ENCODE measurements at regions not wholly inside any gene's neighbourhood (a gene's known extent, or its start where the extent isn't known, plus 50 kb on each side); places are given as distances from the start of the nearest gene placed in this dataset.

DNA sequence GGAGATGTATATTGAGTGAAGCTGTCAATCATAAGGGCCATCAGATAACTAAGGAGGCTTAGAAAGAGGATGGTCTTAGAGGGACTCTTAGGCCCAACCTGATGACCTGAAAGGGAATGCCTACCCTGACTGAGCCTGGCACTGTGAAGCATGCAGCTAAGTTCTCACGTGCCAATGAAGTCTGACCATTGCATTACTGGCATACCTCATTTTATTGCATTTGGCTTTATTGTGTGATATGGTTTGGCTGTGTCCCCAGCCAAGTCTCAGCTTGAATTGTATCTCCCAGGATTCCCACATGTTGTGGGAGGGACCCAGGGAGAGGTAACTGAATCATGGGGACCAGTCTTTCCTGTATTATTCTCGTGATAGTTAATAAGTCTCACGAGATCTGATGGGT lies 421.6 kb upstream of the SGCD start:
- DNase-seq (no peak), ATAC-seq (no peak)
- intact Hi-C loops (cut with DNase I): no loop called here

DNA sequence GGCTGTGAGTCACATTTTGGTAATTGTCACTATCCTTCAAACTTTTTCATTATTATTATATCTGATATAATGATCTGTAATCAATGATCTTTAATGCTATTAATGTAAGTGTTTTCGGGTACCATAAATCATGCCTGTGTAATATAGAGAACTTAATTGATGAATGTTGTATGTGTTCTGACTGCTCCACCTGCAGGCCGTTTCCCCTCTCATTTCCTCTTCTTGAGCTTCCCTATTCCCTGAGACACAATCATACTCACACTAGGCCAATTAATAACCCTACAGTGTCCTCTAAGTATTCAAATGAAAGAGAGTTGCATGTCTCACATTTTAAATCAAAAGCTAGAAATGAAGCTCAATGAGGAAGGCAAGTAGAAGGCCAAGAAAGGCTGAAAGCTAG lies 420.9 kb upstream of the SGCD start:
- DNase-seq (no peak), ATAC-seq (no peak)
- intact Hi-C loops (cut with DNase I): no loop called here

DNA sequence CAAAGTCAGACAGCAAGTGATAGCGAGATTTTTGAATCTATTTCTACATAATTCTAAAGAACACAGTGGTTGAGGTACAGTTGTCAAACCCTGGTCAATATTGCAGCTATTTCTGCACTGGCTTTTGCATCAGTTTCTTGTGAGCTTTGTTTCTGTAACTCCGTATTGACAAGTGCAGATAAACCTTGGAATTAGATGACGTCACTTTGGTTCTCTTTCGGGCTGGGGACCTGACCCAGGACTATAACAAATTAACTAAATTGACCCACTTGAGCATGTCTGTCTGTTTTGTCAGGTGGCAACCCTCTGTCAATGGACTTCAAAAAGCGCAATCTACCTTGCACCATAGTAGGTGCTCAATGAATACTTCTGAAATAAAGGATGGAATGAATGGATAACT lies 418.4 kb upstream of the SGCD start:
- DNase-seq (no peak), ATAC-seq (no peak)
- intact Hi-C loops (cut with DNase I): no loop called here

DNA sequence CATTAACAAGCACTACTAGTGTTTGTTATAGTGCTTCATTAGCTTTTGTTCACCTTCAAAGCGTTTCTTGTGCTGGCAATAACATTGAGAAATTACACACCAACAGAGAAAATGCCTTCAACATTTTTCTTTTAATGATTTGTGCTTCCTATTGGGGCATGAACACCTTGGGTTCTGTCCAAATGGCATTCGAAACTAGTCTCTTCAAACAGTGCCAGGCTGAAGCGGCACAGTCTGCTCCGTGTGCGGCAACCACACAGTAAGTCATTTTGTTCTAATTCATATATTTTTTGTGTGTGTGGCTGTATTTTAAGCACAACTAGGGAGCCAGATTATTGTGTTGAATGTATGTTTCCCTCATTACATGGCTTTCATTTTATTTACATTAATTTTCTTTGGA lies 414.7 kb upstream of the SGCD start:
- ATAC-seq: no peak
- no peak for DNase-seq
- intact Hi-C loops (cut with DNase I): no loop called here

DNA sequence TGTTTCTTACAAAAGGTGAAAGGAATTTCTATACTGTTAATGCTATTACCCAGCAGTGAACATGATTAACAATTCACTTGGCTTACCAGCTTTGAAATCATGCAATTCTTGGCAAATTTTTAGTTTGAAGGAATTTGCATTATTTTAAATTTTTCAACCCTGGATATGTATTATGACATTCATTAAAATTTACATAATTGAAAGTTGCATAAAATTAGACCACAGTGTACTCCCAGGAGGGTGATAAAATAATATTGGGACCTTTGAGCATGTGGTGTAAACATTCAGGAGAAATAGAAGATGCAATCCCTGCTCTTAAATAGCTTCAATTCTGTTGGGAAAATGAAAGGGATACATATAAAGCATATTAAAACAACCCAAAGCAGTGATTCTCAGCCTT lies 412.2 kb upstream of the SGCD start:
- DNase-seq (no peak), ATAC-seq (no peak)
- intact Hi-C loops (cut with DNase I): no loop called here

DNA sequence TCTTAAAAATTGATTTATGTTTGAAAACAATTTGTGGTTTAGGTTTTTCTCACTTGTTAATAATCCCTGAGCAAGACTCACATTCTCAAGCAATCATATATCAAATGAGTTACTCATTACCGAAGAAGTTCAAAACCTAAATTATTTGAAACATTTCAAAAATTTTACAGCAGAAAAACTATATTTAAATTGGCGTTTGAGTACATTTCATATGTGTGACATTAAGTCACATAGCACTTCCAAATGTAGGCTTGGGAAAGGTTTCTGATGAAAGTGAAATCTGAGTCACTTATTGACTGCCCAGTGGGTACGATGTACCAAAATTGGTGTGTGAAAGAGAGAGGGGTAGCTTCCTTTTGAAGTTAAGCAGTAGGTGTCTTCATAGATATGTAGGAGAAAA lies 411.4 kb upstream of the SGCD start:
- DNase-seq (no peak), ATAC-seq (no peak)
- intact Hi-C loops (cut with DNase I): no loop called here

DNA sequence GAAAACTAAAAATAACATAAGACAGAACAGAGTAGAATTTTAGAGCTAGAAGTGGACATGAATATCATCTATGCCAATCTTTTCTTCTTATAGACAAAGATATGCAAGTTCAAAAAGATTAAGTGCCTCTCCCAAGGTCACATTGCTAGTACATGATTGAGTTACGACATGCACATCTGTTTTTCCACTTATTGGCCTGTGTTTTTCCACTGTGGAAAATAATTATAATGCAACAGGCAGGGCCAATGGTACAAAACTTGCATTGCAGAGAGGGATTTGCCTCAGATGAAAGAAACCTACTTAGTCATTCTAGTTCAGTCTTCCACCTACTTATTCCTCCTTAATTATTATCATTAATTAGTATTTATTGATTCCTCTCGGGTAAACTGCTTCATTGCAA lies 407.8 kb upstream of the SGCD start:
- DNase-seq: no peak
- no peak for ATAC-seq
- intact Hi-C loops (cut with DNase I): no loop called here

DNA sequence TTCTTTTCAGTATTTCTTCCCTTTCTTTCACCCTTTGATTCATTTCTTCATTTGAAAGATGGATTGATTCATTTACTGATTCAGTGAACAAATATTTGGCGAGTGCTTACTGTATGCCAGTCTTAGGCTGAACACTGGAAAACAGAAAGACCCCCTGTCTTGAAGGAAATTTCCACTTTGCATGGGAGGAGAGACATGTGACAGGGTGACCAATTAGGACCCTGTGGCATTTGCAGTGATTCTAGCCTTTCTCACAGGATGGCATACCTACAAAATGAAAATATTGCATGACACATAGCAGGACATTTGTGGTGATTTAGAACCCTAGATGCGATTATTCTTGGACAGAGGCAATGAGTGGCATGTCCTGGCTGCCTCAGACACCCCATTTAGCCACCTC lies 407.2 kb upstream of the SGCD start:
- ATAC-seq (no peak), DNase-seq (no peak)
- intact Hi-C loops (cut with DNase I): no loop called here

DNA sequence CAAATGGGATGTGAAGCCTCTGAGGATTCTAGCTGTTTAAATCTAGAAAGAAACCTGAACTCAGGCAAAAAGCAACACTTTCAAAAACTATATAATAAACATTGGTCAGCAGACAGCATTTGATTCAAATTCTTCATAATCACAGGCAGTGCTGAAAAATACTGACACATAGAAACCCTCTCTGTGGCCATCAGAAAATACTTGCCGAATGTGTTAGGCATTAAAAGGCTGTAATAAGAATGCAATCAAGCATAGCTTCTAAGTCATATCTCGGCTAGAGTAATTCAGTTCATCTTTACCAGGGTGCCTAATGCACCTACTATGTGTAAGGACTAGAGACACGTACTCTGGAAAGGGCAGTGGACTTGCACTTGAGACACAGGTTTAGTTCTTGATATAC lies 405.3 kb upstream of the SGCD start:
- intact Hi-C loops (cut with DNase I): no loop called here
- ATAC-seq (no peak), DNase-seq (no peak)

DNA sequence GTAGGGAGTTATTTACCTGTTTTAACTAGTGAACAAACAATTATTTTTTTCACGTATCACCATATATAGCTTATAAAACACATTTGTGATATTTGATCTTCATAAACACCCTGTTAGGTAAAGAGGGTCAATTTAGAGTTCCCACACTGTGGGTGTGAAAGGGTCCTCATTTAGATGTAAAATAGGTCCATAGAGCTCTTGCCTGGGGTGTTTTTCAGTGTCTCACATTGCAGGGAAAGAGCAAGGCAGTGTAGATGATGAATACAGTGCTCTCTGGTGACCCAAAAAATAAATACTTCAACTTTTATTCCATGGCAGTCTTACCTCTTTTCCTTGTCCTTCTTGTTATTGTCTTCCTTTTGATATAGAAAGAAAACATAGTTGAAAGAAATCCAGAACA lies 403.2 kb upstream of the SGCD start:
- DNase-seq (no peak), ATAC-seq (no peak)
- intact Hi-C loops (cut with DNase I): no loop called here

DNA sequence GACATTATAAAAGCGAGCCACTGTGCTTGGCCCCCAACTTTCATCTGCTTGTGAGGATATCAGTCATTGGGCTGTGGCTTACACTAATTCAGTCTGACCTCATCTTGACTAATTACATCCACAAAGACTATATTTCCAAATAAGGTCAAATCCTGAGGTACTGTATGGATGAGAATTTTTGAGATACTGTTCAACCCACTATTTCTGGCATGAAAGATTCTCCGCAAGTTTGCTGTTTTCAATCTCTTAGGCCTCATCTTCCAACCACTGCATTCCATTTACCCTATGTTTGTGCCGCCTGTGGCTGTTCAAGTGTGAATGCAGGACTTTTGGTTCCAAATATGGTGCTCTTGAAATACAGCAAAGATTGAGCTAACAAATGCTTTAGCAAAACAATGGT lies 400.9 kb upstream of the SGCD start:
- ATAC-seq: no peak
- intact Hi-C loops (cut with DNase I): no loop called here
- no peak for DNase-seq

DNA sequence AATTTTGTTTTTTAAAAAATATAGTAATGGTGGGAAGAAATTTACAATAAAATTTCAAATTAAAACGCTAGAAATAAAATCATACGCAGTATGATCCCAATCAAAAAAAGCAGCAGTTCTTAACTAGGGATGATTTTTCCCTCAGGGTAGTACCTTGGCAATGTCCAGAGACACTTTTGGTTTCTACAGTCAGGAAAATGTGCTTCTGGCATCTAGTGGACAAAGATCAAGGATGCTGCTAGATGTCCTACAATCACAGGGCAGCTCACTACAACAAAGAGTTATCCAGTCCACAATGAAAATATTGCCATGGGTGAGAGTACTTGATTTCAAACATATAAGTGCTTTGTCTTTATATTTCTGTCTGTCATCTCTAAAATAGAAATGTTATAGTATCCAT lies 400.2 kb upstream of the SGCD start:
- DNase-seq: no peak
- intact Hi-C loops (cut with DNase I): no loop called here
- no peak for ATAC-seq

DNA sequence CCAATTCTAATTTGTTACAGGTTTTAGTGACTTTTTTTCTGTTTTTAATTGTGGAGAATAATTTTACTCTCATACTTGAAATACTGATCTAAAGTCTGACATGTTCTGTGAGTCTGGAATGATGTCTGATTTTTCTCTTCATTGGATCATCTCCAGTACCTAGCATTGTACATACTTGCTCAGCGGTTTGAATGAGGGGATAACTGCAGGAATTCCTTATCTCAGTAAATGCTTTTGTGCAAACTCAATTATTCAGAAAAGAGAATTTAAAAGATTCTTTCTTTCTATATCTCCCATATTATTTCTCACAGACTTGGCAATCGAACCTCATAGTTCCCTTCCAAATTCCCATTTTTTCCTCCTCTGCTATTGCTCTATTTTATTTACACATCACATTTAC lies 397.9 kb upstream of the SGCD start:
- intact Hi-C loops (cut with DNase I): no loop called here
- DNase-seq (no peak), ATAC-seq (no peak)

DNA sequence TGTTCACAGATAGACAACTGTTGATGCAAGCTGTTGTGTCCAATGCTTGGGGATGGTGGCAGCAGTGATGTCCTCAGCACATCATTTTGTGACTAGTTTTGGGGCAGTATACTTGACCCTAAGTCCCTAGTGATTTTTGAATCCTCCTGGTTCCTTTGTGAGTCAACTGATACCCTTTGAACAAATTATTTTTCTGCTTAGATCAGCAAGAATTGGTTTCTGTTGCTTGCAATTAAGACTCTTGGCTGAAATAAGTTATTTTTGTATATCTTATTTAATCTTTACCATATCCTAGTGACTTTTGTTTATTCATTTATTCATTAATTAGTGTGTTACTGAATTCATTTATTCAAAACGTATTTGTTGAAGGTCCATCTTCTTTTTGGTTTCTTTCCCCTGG lies 392.0 kb upstream of the SGCD start:
- intact Hi-C loops (cut with DNase I): loop anchor here in 1 of 2 donors (10.0 kb wide), 1 partner anchor 890 kb away; no protein-coding TSS in a partner anchor
- no peak for DNase-seq
- no peak for ATAC-seq

DNA sequence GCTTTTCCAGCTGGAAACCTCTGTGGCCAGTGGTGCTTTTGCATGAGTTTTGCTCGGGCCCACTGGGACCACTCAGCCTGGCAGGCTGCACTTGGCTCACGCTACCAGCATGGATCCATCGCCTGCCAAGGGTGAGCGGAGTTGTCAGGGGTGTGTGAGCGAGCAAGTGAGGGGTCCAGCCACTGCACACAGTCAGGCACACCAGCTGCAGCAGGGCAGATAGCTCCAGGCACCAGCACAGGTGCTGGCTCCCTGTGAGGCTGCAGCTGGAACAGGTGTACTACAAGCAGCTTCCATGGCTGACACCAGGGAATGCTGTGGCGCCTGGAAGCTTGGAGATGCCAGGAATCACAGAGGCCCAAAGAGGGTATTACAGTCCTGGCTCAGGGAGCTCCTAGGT lies 391.2 kb upstream of the SGCD start:
- ATAC-seq (no peak), DNase-seq (no peak)
- intact Hi-C loops (cut with DNase I): loop anchor here in 1 of 2 donors (10.0 kb wide), 1 partner anchor 889 kb away; no protein-coding TSS in a partner anchor

DNA sequence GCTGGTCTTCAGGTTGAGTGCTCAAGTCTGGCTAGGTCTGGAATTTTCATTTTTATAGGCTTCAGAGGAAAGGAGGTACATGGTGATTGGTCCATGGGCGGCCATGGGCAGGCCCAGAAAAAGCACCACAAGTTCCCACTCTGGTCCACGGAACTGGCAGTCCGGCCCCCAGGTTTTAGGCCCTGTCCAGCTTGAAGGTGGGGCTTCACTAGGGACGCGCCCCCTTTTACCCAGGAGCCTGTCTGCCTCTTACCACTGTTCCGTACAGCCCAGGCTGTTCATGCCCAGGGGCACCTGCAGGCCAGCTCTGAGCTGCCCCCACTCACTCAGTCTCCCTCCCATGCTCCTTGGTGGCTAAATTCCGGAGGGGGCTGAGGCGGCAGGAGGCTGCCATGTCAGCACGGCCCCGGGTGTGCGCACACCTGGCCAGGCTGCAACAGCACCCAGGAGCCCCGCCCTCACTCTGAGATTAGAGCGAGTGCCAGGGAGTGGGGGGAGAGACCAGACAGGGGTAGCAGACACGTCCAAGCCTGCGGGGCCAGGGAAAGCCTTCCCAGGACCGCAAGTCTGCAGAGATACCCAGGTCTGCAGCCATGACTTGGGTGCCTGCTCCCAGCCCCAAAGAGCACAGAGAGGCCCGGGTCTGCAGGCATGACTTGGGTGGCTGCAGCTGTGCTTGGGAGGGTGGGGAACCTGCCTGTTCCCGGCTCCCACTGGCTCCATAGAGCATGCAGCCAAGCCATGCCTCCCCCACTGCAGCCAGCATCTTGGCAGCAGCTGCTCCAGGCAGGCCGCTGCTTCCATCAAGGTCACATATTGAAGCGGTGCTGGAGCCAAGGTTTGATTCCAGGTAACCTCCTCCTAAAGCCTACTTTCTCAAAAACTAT lies 390.2 kb upstream of the SGCD start:
- intact Hi-C loops (cut with DNase I): loop anchor here in 1 of 2 donors (10.0 kb wide), 1 partner anchor 888 kb away; no protein-coding TSS in a partner anchor
- ATAC-seq: peak in 1 of 2 donors; percentile 50

DNA sequence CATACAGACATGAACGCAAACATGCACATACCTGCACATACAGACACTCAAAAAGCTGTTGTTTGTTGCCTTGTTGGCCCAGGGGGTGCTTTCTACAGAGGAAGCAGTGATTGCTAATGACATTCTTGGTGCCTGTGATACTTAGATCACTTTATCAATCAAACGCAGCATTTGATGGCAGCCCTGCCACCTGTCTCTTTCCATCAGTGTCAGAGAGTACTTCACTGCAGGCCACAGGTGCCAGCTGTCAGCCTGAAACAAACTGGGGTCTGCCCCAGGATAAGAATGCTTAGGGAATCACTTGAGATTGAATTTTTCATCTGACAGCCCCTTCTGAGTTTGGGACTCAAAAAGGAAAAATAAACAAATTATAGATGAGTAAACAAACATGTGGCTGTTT lies 388.9 kb upstream of the SGCD start:
- no peak for ATAC-seq
- intact Hi-C loops (cut with DNase I): loop anchor here in 1 of 2 donors (10.0 kb wide), 1 partner anchor 887 kb away; no protein-coding TSS in a partner anchor
- DNase-seq: no peak

More for the DNA sequence above, 390.2 kb upstream of the SGCD start:
- no peak for DNase-seq

DNA sequence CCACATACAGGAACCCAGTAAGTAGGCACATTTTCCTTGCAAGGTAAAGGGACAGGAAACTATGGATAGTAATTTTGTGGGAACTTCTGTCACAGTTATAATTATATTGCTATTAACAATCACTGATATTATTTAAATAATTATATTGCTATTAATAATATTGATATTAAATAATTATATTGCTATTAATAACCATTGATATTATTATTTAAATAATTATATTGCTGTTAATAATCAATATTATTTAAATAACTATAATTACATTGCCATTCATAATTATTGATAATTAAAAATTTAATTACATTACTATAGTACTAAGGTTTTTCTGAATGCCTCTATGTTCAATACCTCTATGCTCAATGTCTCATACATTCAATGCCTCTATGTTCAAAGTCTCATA lies 385.6 kb upstream of the SGCD start:
- intact Hi-C loops (cut with DNase I): no loop called here

DNA sequence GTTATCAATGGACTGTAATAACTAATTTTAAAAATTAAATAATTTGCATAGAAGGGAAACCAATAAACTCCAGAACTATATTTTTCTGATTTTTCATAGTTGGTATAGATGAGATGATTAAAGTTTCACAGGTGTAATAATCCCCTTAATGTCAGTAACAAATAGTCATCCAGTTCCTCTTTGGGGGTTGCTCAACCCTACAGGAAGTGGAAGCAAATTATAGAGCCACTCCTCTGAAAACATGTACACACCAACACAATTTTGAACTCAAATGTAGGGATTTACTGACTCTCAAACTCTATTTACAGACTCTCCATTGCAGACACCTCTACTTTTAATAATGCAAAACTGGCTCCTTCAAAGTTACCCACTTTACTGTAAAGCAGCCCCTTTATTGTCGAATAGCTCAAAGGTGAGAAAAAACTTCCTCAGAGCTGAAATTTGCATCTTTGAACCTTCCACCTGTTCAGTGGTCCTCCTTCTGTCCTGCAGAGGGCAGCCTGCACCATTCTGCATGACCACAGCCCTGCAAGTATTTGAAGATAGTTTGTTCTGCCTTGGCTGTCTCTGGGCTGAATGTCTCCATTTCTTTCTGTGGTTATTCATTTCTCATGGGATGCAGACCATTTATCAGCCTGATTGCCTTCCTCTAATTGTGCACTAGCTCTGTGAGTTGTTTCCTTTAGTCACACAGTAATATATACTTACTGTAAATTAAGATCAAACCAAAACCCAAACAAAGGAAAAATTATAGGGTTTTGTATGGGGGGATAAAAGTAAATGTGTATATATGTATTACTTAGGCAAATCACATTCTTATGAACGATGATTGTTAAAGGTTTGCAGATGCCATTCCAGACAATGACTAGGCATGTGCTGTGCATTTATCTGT lies 383.2 kb upstream of the SGCD start:
- intact Hi-C loops (cut with DNase I): no loop called here
- ATAC-seq: peak; percentile 78 to 83
- DNase-seq: peak; percentile 60

More for the DNA sequence above, 385.6 kb upstream of the SGCD start:
- ATAC-seq (no peak), DNase-seq (no peak)

DNA sequence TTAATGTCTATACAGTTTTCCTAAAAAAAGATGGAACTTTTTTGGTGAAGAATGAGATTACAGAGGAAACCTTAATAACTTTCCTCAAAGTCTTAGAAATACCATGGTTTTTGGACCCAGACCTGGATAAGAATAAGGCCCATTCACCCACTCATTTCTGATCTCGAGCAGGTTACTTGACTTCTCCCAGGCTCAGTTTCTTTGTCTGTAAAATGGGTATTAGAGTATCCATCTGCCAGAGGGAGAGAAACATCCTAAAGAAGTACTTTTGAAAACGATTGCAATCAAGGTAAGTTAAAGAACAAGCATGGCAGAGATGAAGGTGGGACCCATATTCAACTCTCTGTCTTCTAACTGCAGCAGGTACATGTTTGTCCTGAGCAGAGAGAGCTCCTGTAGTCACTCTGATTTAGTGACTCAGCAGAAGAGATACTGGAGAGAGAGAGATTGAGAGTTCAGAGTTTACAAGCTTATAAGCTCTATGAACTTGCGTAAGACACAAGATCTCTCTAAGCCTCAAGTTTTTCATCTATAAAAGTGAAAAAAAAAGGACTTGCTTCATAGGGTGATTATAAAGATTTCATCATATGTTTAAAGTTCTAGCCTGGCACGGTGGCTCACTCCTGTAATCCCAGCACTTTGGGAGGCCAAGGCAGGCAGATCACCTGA lies 379.4 kb upstream of the SGCD start:
- intact Hi-C loops (cut with DNase I): no loop called here
- DNase-seq (no peak), ATAC-seq (no peak)

Measured in left cardiac atrium (tissue), 4 donors.